AG04449 (cell line): ENCODE measurements at regions not wholly inside any gene's neighbourhood (a gene's known extent, or its start where the extent isn't known, plus 50 kb on each side); places are given as distances from the start of the nearest gene placed in this dataset.
A peak's percentile ranks its signal among the peaks of the same experiment; 100 is the strongest.

Source experiments
- CTCF ChIA-PET: fragments of 350-600 bp; formaldehyde crosslinking; extraction: SDS; loops from one replicate; lab custom pipeline; 2021; ENCODE audit warnings: antibody characterized with exemption; lab: Yijun Ruan, JAX
- POLR2A ChIA-PET: fragments of 400-600, 350-600 bp; formaldehyde crosslinking; extraction: SDS; loops from one replicate; lab custom pipeline; 2020; ENCODE audit warnings: antibody characterized with exemption, inconsistent platforms; lab: Yijun Ruan, JAX
- DNase-seq: peaks from one replicate; pipeline ENCODE4 v3.0.0-alpha.2; 2010; ENCODE audit warnings: low read depth, low spot score
- H3K4me3 ChIP-seq: 2 replicates; pipeline ENCODE4 v1.5.1; 2011; ENCODE audit warnings: low read depth, mild to moderate bottlenecking, control low read depth, low read length
- TF ChIP-seq, protein P1 (sequence below): IDR thresholded peaks from one replicate; pipeline ENCODE4 v1.5.1; 2011; ENCODE audit warnings: mild to moderate bottlenecking, moderate library complexity, low read length, control low read depth, inconsistent platforms; ENCODE audit not compliant: insufficient read depth; ENCODE audit errors: missing control alignments

DNA sequence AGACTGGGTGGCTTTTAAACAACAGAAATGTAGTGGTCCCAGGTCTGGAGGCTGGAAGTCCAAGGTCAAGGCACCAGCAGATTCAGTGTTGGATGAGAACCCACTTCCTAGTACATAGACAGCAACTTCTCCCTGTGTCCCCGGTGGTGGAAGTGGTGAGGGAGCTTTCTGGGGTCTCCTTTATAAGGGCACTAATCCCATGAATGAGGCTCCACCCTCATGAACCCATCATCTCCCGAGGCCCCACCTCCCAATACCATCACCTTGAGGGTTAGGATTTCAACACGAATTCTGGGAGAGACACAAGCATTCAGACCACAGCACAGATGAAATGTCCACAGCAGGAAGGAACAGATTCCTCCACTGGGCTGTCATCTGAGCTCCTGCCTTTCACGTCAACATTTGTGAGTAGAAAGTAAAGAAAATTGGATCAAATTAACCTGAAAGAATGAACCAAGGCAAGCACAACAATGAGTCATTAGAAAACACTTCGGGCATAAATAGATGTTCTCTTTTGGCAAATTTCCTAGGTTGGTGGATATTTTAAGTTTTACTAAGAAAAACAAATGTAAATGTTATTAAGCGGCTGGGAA, 130.7 kb downstream of the RNASET2 start:
- CTCF ChIA-PET = no interaction called here
- peak; percentile 42 for DNase-seq
- TF ChIP-seq, protein P1, sequence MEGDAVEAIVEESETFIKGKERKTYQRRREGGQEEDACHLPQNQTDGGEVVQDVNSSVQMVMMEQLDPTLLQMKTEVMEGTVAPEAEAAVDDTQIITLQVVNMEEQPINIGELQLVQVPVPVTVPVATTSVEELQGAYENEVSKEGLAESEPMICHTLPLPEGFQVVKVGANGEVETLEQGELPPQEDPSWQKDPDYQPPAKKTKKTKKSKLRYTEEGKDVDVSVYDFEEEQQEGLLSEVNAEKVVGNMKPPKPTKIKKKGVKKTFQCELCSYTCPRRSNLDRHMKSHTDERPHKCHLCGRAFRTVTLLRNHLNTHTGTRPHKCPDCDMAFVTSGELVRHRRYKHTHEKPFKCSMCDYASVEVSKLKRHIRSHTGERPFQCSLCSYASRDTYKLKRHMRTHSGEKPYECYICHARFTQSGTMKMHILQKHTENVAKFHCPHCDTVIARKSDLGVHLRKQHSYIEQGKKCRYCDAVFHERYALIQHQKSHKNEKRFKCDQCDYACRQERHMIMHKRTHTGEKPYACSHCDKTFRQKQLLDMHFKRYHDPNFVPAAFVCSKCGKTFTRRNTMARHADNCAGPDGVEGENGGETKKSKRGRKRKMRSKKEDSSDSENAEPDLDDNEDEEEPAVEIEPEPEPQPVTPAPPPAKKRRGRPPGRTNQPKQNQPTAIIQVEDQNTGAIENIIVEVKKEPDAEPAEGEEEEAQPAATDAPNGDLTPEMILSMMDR = no peak
- POLR2A ChIA-PET = no interaction called here
- no peak overlapping the region for H3K4me3 ChIP-seq

DNA sequence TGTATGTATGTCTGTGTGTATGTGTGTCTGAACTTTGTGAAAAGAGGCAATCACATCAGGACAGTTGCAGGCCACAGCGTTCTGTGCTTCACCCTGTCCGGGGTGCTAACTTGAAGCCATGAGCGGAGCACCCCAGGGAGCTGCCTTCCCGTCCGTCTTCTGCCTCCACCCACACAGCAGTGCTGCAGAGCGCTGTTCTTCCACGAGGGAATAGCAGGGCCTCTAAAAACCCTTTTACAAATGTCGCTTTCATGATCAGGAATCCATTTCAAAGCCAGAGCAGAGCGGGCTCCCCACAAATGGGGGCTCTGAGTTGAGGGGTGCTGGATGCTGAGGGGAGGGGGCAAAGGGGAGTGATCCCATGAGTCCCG, 131.5 kb downstream of the RNASET2 start:
- CTCF ChIA-PET = no interaction called here
- POLR2A ChIA-PET = no interaction called here
- TF ChIP-seq, protein P1 = no peak
- H3K4me3 ChIP-seq = no peak overlapping the region
- no peak for DNase-seq

DNA sequence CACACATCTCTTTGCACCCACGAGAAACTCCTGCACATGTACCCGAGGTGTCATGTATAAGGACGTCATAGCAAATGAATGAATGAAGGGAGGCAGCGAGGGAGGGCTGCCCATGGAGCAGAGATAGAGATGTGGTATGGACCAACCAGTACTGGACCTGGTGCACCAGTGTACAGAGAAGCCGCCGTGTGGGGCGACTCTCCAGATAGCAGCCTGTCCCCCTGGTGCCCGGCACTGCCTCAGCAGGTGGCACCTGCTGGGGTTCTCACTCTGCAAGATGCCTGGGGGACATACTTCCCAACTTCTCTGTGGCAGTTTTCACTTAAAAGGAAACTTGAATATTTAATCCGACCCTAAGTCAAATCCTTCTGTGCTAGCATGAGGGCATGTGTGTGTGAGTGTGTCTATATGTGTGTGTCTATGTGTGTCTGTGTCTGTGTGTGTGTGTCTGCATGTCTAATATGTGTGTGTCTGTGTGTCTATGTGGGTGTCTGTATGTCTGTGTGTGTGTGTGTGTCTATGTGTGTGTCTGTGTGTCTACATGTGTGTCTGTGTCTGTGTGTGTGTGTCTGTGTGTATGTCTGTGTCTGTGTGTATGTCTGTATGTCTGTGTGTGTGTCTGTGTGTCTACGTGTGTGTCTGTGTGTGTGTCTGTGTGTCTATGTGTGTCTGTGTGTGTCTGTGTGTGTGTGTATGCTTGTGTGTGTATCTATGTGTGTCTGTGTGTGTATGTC, 132.0 kb downstream of the RNASET2 start:
- no peak for DNase-seq
- H3K4me3 ChIP-seq = no peak overlapping the region
- ChIA-PET CTCF (no interaction called here), POLR2A (no interaction called here)
- TF ChIP-seq, protein P1 = no peak

DNA sequence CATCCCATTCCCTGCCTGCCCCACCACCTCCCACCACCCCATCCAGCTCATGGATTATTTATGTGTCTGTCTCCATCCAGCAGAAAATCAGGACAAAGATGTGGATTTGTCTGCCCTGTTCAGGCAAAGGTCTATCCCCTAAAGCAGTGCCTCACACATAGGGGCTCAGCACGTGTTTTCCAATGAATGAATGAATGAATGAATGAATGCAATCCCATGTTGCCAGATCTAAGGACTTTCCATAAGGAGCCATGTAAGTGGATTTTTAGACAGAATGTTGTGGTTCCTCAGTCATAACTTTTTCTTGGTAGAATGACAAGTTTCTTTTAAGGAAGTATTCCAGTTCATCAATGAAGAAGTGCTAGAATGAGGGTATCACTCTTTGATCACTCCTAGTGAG, 133.7 kb downstream of the RNASET2 start:
- H3K4me3 ChIP-seq = no peak overlapping the region
- CTCF ChIA-PET = no interaction called here

DNA sequence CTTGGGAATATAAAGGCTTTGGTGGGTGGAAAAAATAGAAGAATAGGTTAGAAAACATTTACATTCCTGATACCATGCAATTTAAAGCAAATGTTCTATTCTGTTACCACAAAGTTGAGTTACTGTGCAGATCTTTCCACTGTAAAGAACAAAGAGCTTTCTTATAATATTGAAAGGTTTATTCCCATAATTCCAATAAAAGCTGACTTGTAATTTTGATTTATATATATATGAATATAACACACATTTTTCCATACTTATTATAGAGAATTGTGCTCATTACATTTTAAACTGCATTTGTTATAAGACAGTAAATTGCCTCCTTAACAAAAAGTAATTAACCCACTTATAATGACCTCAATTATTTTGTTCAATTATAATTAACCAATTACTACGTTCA, 135.9 kb downstream of the RNASET2 start:
- TF ChIP-seq, protein P1 = no peak
- CTCF ChIA-PET = no interaction called here
- POLR2A ChIA-PET = no interaction called here

More for the DNA sequence above, 133.7 kb downstream of the RNASET2 start:
- POLR2A ChIA-PET = no interaction called here
- TF ChIP-seq, protein P1 = no peak
- no peak for DNase-seq

DNA sequence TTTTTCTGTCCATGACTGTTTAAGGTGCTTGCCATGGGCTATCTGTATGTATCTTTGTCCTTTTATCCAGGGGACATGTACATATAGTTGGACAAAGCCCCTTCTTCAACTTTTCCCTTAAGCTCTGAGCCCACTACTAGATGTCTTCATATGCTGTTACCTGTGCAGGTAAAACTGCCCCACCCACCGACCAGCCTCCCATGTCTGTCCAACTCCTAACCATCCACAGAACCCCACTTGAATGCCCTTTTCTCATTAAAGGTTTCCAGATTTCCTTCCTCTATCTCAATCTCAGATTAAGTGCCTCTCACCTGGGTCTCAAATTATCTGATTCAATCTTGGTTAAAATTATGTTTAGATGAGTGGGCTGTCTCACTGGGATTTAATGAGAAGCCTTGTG, 136.3 kb downstream of the RNASET2 start:
- ChIA-PET CTCF (no interaction called here), POLR2A (no interaction called here)
- DNase-seq = no peak
- TF ChIP-seq, protein P1 = no peak
- H3K4me3 ChIP-seq = no peak overlapping the region

More for the DNA sequence above, 135.9 kb downstream of the RNASET2 start:
- no peak overlapping the region for H3K4me3 ChIP-seq
- no peak for DNase-seq
